NCI-H2196 (cell line): ENCODE measurements at regions not wholly inside any gene's neighbourhood (a gene's known extent, or its start where the extent isn't known, plus 50 kb on each side); places are given as distances from the start of the nearest gene placed in this dataset.
A peak's percentile ranks its signal among the peaks of the same experiment; 100 is the strongest.

Experiments
- DNase-seq: peaks from one replicate; lab custom pipeline; 2025; ENCODE audit not compliant: unreplicated experiment; lab: John Stamatoyannopoulos, UW

DNA sequence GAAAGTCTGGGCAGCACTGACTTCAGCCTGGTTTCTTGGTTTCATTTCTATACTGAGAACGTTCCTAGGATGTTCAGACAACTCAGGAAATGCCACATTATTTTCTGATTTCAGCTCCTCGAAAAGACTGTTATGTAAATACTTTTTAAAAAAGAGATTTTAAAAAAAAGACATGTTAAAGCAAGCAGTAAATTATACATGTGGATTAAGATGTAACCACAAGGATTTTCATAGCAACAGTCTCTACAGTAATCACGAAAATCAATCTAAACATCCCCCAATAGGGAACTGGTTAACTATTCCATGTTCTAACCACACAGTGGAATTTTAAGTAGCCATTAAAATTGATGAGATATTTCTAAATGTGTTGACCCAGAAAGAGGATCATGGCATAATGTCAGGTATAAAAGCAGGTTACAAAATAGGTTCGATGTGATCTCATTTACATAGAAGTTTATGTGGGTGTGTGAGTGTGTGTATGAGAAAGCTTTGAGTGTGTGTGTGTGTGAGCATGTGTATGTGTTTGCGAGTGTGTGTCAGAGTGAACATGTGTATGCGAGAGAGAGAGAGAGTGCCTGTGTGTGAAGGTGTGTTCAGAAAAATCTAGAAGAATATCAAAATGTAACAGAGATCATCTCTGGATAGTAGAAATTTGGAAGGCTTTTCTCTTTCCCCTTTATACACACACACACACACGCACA lies 63.0 kb upstream of the ERCC4 start:
- DNase-seq: no peak

DNA sequence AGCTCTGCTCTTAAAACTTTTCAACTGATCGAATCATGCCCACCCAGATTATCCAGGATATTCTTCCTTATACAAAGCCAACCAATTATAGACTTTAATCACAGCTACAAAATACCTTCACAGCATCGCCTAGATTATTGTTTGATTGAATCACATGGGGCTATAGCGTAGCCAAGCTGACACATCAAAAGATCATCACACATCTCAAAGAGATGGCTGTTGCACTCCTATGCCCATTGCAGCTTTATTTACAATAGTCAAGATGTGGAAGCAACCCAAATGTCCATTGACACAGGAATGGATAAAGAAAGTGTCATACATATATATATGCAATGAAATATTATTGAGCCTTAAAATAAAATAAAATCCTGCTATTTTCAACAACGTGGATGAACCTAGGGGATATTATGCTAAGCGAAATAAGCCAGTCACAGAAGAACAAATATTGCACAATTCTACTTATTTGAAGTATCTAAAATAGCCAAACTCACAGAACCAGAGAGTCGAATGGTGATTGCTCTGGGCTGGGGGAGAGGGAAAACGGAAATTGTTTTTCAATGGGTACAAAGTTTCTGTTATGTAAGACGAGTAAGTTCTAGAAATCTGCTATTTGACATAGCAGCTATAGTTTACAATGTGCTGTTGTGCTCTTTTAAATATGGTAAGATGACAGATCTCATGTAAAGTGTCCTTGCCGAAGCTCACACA lies 60.9 kb upstream of the ERCC4 start:
- no peak for DNase-seq

DNA sequence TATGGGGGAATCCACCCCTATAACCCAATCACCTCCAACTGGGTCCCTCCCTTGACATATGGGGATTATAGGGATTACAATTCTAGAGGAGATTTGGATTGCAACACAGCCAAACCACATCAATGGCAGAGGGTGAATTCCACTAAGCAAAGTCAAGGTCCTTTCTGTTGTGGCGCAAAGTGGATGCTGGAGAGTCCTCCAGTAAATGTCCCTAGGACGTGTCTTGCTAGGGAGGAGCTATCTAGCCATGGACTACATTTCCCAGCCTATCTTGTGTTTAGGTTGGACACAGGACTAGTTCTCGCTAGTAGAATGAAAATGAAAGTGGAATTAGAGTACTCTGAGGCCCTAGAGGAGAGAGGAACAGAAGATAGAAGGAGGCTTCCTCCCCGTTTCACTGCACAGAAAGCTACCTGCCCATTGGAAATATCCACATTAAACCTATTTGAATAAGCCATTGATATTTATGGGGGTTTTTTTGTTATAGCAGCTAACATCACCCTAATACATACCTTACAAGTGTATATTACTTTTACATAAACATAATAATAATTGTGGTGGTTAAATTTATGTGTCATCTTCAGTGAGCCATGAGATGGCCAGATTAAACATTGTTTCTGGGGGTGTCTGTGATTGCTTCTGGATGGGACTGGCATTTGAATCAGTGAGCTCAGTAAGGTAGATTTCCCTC lies 56.7 kb upstream of the ERCC4 start:
- DNase-seq: no peak

DNA sequence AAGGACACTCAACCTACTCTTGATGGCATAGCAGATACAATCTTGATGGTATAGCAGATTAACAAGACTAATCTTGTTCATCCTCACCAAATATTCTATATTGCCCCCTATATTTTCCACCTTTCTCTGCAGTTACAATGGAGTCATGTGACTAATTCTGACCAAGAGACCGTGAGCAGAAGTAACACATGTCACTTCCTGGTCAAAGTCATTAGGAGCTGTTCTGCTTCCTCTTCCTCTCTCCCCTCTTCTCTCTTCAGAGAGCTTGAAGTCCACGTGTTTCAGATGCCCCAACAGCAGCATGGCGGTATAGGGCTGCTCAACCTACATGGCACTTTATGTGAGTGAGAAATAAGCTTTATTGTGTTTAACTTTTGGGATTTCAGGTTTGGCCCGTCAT lies 55.3 kb upstream of the ERCC4 start:
- DNase-seq: no peak

DNA sequence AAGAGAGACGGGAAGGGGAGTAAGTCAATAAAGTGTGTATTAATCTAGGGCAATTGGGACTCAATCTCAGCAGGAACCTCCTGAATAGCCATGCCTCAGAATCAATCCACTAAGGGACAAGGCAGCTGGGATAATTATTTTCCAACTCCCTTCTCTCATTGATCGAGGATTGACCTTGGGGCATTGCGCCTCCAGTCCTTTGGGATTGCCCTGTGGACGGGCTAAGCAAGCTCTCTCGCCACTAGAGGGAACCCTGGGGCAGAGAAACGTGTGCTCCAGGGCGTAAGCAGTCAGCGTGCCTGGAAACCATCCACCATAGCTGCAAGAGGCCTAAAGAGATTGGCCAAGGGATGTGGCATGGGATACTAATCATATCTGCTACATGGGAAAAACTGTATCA lies 53.9 kb upstream of the ERCC4 start:
- DNase-seq: peak; percentile 63
